ENCODE measurements at regions not wholly inside any gene's neighbourhood (a gene's known extent, or its start where the extent isn't known, plus 50 kb on each side); places are given as distances from the start of the nearest gene placed in this dataset.

- TF ChIP-seq, protein P1, sequence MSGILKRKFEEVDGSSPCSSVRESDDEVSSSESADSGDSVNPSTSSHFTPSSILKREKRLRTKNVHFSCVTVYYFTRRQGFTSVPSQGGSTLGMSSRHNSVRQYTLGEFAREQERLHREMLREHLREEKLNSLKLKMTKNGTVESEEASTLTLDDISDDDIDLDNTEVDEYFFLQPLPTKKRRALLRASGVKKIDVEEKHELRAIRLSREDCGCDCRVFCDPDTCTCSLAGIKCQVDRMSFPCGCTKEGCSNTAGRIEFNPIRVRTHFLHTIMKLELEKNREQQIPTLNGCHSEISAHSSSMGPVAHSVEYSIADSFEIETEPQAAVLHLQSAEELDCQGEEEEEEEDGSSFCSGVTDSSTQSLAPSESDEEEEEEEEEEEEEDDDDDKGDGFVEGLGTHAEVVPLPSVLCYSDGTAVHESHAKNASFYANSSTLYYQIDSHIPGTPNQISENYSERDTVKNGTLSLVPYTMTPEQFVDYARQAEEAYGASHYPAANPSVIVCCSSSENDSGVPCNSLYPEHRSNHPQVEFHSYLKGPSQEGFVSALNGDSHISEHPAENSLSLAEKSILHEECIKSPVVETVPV (CRISPR knock-in tag; IDR thresholded peaks at IDR 0.05): no peak
- TF ChIP-seq, protein P2, sequence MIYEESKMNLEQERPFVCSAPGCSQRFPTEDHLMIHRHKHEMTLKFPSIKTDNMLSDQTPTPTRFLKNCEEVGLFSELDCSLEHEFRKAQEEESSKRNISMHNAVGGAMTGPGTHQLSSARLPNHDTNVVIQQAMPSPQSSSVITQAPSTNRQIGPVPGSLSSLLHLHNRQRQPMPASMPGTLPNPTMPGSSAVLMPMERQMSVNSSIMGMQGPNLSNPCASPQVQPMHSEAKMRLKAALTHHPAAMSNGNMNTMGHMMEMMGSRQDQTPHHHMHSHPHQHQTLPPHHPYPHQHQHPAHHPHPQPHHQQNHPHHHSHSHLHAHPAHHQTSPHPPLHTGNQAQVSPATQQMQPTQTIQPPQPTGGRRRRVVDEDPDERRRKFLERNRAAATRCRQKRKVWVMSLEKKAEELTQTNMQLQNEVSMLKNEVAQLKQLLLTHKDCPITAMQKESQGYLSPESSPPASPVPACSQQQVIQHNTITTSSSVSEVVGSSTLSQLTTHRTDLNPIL (CRISPR knock-in tag; IDR thresholded peaks at IDR 0.05; ENCODE audit: low read depth): no peak
- TF ChIP-seq, protein P3, sequence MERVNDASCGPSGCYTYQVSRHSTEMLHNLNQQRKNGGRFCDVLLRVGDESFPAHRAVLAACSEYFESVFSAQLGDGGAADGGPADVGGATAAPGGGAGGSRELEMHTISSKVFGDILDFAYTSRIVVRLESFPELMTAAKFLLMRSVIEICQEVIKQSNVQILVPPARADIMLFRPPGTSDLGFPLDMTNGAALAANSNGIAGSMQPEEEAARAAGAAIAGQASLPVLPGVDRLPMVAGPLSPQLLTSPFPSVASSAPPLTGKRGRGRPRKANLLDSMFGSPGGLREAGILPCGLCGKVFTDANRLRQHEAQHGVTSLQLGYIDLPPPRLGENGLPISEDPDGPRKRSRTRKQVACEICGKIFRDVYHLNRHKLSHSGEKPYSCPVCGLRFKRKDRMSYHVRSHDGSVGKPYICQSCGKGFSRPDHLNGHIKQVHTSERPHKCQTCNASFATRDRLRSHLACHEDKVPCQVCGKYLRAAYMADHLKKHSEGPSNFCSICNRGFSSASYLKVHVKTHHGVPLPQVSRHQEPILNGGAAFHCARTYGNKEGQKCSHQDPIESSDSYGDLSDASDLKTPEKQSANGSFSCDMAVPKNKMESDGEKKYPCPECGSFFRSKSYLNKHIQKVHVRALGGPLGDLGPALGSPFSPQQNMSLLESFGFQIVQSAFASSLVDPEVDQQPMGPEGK (CRISPR knock-in tag; IDR thresholded peaks at IDR 0.05; ENCODE audit: borderline replicate concordance): no peak
- TF ChIP-seq ZNF8 (CRISPR knock-in tag; IDR thresholded peaks at IDR 0.05) (no peak), CSDC2 (CRISPR knock-in tag; IDR thresholded peaks at IDR 0.05) (no peak)
These were observed 184.6 kb upstream of the DMAC1 start for GRCh38 chr9:7984203-7984602.

All from SK-N-SH treated with all-trans-retinoic acid at 6 μM for 48 hours (cell line).